ENCODE measurements at regions not wholly inside any gene's neighbourhood (a gene's known extent, or its start where the extent isn't known, plus 50 kb on each side); places are given as distances from the start of the nearest gene placed in this dataset.

- Histone ChIP-seq H3K23me2 (ENCODE audit: insufficient read length, low read depth, low read length, poor library complexity, severe bottlenecking) (no peaks in the 10 kb centered on the region), H3K27ac (ENCODE audit: insufficient read length, low read depth, low read length) (peak overlapping the region; percentile 51), H4K5ac (ENCODE audit: insufficient read length, low read depth, low read length) (no peak overlapping the region), H3K18ac (ENCODE audit: insufficient read length, low read depth, low read length) (no peak overlapping the region), H2BK120ac (ENCODE audit: low read depth, low read length, poor library complexity, severe bottlenecking) (no peak overlapping the region), H4K91ac (ENCODE audit: insufficient read length, low read depth, low read length) (no peak overlapping the region), H4K8ac (replicated peaks; ENCODE audit: insufficient read length, low read depth, low read length) (no peak overlapping the region), H2AK5ac (ENCODE audit: insufficient read length, low read length) (no peak overlapping the region), H3K4me2 (ENCODE audit: insufficient read depth, insufficient read length, low read length) (no peak overlapping the region), H2AFZ (ENCODE audit: low read length) (no peak overlapping the region), H3T11ph (ENCODE audit: low read length) (no peak overlapping the region), H2BK12ac (ENCODE audit: insufficient read length, low read depth, low read length) (no peak overlapping the region), H3K9ac (ENCODE audit: extremely low read depth, insufficient read length, low read length) (no peak overlapping the region), H2BK15ac (ENCODE audit: low read depth, low read length) (no peak overlapping the region), H4K20me1 (ENCODE audit: control insufficient read depth, insufficient read depth, insufficient read length) (no peaks in the 10 kb centered on the region), H3K4ac (ENCODE audit: low read depth, low read length) (no peak overlapping the region), H3K9me3 (ENCODE audit: control insufficient read depth, low read depth, low read length) (no peaks in the 10 kb centered on the region), H3K56ac (ENCODE audit: insufficient read length, low read depth, low read length) (no peak overlapping the region), H3K79me2 (ENCODE audit: insufficient read depth, low read length) (peaks cover 24% of the 10 kb centered on the region; the same call in 1 of the 2 replicates), H3K14ac (ENCODE audit: insufficient read depth, low read length) (no peak overlapping the region), H2BK5ac (ENCODE audit: insufficient read length, low read length) (no peak overlapping the region), H3K27me3 (ENCODE audit: insufficient read depth, low read length) (no peaks in the 10 kb centered on the region), H3K4me1 (ENCODE audit: insufficient read depth, low read length) (peaks cover 24% of the 10 kb centered on the region), H2BK20ac (ENCODE audit: low read depth, low read length, poor library complexity, severe bottlenecking) (no peak overlapping the region), H3K23ac (ENCODE audit: insufficient read length, low read depth, low read length) (no peak overlapping the region), H3K79me1 (ENCODE audit: insufficient read depth, low read depth, low read length, poor library complexity, severe bottlenecking) (peaks cover 3% of the 10 kb centered on the region)
- DNase-seq, result no peak
- H3K27ac Mint-ChIP-seq, result peak overlapping the region in 1 of 3 experiments; percentile 63; a peak in 2 of 7 replicates
- no peak overlapping the region for H3K4me3 Mint-ChIP-seq
- peaks cover 23 to 70% (median 27%) of the 10 kb centered on the region in 3 experiments for H3K36me3 Mint-ChIP-seq (ENCODE audit: insufficient read depth in 1 of 3, low read depth in 3 of 3)
- H3K27me3 Mint-ChIP-seq (ENCODE audit: low read depth), result no peaks in the 10 kb centered on the region
- WGBS (ENCODE audit: extremely low coverage, insufficient read length, low lambda C conversion rate), result no CpG with 5 or more reads among the region's 4 CpGs
- H3K9me3 Mint-ChIP-seq, result peaks cover 11 to 13% of the 10 kb centered on the region in 2 experiments; a peak in 4 of 5 replicates
- H3K4me1 Mint-ChIP-seq, result peaks cover 28 to 77% of the 10 kb centered on the region in 2 experiments
- TF ChIP-seq, protein P1, sequence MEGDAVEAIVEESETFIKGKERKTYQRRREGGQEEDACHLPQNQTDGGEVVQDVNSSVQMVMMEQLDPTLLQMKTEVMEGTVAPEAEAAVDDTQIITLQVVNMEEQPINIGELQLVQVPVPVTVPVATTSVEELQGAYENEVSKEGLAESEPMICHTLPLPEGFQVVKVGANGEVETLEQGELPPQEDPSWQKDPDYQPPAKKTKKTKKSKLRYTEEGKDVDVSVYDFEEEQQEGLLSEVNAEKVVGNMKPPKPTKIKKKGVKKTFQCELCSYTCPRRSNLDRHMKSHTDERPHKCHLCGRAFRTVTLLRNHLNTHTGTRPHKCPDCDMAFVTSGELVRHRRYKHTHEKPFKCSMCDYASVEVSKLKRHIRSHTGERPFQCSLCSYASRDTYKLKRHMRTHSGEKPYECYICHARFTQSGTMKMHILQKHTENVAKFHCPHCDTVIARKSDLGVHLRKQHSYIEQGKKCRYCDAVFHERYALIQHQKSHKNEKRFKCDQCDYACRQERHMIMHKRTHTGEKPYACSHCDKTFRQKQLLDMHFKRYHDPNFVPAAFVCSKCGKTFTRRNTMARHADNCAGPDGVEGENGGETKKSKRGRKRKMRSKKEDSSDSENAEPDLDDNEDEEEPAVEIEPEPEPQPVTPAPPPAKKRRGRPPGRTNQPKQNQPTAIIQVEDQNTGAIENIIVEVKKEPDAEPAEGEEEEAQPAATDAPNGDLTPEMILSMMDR (conservative IDR thresholded peaks at IDR 0.05), result no peak
These were observed 793.0 kb upstream of the ID2 start for GRCh38 chr2:7888876-7889275.

Measured in H9 (cell line).